ENCODE measurements at regions not wholly inside any gene's neighbourhood (a gene's known extent, or its start where the extent isn't known, plus 50 kb on each side); places are given as distances from the start of the nearest gene placed in this dataset.

DNA sequence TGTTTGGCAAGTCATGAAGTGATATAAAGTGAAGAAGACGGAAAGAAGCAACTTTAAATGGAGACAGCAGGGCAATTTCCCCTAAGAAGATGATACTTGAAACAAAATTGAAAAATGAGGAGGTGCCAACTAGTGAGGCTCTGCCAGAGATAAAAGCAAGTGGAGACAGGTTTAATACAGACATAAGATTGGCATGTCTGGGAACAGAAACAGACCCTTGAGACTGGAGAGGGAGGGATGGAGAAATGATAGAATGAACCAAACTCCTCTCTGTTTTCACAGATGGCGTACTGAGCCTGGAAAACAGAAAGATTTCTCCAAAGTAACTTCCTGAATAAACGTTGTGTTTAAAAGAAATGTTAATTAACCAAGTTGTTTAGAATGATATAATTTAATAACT is 354.5 kb upstream of the ANO5 start:
- TF ChIP-seq GLIS3 (CRISPR knock-in tag; IDR thresholded peaks at IDR 0.05) (no peak), ZFP30 (CRISPR knock-in tag; IDR thresholded peaks at IDR 0.05) (no peak)
